GM18951 (cell line): ENCODE measurements at regions not wholly inside any gene's neighbourhood (a gene's known extent, or its start where the extent isn't known, plus 50 kb on each side); places are given as distances from the start of the nearest gene placed in this dataset.

Experiments used
- POLR2A ChIP-seq: IDR thresholded peaks from 4 replicates; pipeline ENCODE4 v1.6.1; 2011; ENCODE audit warnings: mild to moderate bottlenecking; ENCODE audit not compliant: insufficient read length, insufficient read depth; ENCODE audit errors: extremely low read depth
- in situ Hi-C: fragments of 300-500 bp; cut with MboI; formaldehyde crosslinking; loops from one replicate; pipeline ENCODE4 v1.12.0; 2022; ENCODE audit warnings: low sequenced_read_pairs, mixed read lengths, inconsistent platforms; ENCODE audit not compliant: unreplicated experiment

DNA sequence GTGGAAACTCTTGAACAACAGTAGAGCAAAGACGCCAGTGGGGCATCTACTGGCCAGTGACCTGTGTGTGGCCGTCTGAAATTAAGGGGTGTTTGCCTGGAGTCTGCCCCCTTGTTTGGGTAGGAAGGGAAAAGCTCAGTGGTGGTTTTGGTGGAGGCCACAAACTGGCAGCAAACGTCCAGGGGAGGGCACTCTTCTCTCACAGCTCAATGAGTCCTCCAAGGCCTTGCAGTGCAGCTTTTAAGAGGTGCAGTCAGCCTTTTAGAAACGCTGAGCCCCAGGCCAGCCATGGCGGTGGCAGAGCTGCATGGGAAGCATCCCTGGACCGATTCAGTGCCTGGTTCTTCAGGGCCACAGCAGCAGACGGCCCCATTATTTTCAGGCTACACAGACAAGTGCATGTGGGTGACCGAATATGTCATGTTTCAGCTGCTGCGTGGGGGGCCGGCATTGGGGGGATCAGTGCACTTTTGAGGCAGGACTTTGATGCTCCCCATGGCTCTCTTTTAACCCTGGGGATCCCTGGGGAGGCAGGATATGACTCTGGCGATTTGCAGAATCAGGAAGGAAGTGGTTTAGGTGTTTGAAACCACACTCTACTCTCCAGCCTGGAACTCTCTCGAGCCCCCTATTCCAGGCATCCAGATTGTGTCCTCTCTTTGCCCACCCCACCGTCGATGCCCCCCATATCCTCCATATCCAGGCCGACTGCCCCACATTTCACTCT is 414.0 kb downstream of the PRDM2 start:
- TF ChIP-seq POLR2A, result no peak

DNA sequence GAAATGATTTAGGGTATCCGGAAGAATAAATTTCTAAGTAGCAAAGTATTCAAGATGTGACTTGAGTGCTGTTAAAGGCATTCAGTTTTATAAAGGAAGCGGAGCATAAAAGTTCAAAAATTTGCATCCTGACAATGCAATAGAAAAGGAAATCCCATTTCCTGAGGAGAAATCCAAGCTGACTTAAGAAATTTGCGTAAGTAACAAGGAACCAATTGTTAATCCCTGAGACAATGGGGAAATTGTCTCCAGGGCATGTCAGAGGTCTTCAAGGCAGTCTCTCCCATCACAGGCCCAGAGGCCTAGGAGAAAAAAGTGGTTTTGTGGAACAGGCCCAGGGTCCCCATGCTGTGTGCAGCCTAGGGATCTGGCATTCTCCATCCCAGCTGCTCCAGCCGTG is 416.0 kb downstream of the PRDM2 start:
- in situ Hi-C loops, result no loop called here
- TF ChIP-seq POLR2A, result no peak

More for the DNA sequence above, 414.0 kb downstream of the PRDM2 start:
- in situ Hi-C loops, result no loop called here

DNA sequence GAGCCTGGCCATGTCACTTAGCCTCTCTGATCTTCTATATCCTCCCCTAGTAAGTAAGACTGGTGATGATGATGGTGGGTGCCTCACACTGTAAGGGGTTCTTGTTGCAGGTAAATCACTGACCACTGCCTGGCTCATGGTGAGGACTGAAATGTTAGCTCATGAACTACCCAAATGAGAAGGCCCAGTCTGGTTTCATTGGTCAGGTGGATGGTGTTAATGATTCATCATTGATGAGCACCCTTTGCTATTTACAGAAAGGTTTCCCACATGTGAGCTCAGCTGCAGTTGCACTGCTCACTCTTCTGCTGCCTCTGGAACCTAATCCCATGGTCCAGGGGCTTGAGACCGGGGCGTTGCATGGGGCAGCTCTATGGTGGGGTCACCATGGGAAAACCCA is 417.7 kb downstream of the PRDM2 start:
- no peak for TF ChIP-seq POLR2A
- in situ Hi-C loops, result no loop called here

DNA sequence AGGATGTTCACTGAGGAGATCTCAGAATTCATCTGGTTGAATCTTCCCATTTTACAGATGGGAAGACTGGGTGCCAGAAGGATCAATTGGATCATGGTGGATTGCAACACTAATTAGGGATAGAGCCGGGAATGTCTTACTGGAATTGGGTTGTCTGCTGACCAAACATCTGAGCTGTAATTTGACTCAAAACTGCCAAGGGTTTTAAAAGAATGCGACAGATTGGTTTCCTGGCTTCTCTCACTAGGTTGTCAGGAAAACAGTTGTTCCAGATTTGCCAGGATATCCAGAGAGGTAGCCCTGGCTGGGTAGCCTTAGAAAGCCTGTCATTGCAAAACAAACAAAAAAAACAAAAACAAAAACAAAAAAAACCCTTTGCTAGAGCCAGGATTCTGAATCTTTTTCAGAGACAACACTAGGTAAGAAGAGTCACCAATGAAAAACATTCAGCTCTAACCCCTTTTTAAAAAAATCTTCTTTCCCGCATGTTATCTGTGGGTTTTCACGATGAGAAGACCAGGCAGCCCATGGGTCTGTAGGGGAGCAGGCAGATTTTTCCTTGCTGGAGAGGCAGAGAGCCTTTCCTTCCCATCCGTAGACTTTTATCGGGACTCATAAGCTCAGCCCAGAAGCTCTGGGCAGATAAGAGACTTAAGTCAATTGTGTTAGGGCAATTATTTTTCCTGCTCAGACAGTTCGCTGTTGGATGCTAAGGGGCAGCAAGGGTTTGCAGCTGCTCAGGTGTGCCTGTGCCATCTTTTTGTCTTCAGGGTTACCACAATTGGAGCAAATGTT is 418.9 kb downstream of the PRDM2 start:
- in situ Hi-C loops, result no loop called here
- TF ChIP-seq POLR2A, result no peak

DNA sequence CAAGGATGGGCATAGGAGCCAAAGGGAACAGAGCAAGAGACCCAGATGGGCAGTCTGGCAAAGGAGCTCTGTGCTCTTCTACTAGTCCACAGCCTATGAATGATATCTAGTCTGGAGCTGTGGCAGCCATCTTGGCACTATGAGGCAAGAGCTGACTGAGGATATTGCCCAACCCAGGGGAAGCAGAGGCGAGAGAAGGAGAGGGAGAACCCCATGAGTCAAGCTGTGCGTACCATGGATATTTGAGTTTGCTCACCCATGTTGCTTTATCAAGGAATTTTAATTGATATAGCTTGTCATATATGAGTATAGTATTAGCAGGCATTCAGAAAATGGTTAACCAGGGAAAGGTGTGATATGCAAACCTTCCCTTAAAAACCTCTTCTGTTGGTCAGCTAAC is 420.9 kb downstream of the PRDM2 start:
- TF ChIP-seq POLR2A, result no peak
- in situ Hi-C loops, result no loop called here

DNA sequence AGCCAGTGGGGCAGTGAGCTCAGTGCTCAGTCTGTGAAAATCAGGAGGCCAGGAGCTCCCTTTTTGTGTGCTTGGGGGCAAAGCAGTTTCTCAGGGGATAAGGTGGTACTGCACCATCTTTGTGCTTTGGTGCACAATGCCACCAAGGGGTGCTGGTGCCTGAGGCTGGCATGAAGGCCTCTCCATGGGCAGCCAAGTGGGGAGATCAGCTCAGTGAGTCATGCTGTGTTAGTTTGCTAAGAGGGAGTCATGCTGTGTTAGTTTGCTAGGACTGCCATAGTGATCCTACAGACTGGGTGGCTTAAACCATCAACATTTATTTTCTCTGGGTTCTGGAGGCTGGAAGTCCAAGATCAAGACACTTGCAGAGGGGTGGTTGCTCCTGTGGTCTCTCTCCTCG is 428.1 kb downstream of the PRDM2 start:
- in situ Hi-C loops, result no loop called here
- TF ChIP-seq POLR2A, result no peak

DNA sequence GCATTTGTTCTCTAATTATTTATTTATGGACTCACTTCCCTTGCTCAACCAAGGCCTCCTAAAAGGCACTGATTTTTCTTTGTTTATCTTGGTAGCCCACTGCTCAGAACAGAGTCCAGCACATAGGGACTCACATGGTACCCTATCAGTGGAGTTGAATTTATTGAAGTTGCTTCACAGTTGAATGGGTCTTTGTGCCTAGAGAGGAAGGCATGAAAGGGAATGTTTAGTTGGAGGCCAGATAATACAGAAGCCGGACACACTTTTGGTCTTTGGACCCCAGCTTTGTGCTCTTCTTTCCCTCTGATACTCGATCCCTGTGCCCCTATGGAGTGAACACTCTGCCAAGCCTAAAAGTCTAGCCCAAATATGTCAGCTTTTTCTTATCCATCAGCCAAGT is 429.0 kb downstream of the PRDM2 start:
- in situ Hi-C loops, result no loop called here
- TF ChIP-seq POLR2A, result no peak

DNA sequence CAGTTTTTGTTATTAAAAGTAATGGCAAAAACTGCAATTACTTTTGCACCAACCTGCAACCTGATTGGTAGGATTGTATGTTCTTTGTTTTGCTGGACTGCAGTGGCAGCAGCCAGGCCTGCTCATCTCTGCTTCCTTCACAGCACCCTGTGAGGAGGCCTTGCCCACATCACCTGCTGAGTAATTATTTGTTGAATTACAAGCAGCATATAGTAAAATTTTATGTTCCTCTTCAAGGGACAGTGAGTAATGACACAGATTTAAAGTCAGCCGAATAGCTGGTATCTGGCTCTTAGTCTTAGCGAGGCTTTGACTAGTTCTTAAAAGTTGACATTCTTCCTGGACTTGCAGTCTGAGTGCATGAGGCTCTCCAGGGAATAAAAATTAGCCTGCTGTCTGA is 435.1 kb downstream of the PRDM2 start:
- no peak for TF ChIP-seq POLR2A
- in situ Hi-C loops, result no loop called here

DNA sequence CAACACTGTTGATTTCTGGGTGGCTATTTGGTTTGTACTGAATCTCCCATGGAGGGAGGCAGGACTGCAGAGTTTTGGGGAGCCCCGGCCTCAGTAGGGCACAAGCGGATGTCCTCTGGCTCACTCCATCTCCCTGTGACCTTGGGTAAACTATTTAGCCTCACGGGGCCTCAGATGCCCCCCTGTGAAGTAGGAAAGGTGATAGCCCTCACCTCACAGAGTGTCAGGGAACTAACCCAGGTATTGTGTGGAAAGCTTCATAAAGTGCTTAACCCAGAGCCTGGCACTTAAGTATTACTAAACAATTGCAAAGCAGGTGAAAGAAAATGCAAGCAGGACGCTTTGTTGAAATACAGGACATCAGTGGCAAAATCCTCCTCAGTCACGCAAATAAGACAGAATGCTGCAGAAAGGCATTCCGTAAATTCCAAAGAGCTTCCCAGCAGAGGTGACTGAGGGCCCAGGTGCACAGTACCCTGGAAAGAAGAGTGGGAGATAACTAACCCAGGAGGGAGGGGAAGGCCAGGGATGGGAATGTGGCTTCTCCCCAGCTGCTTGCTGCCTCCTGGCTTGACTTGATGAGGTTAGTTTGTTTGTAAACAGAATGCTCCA is 436.3 kb downstream of the PRDM2 start:
- in situ Hi-C loops, result no loop called here
- TF ChIP-seq POLR2A, result no peak

DNA sequence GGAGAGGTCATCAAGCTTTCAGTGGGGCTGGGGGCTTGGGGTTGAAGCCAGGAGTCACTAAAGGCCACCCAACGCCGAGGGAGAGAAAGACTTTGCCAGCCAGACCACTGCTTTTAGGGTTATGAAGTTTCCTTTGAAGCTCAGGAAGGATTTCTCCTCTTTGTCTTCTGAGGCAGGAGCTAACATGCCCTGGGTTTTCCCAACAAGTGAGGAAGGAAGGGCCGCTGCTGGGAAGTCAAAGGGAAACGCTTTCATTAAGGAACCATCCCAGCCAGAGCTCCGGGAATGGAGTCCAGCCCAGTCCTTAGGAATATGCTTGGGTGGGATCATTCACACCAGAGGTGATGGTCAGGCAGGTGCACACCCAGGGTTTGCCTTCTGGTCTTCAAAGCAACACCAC is 436.9 kb downstream of the PRDM2 start:
- in situ Hi-C loops, result no loop called here
- TF ChIP-seq POLR2A, result no peak

DNA sequence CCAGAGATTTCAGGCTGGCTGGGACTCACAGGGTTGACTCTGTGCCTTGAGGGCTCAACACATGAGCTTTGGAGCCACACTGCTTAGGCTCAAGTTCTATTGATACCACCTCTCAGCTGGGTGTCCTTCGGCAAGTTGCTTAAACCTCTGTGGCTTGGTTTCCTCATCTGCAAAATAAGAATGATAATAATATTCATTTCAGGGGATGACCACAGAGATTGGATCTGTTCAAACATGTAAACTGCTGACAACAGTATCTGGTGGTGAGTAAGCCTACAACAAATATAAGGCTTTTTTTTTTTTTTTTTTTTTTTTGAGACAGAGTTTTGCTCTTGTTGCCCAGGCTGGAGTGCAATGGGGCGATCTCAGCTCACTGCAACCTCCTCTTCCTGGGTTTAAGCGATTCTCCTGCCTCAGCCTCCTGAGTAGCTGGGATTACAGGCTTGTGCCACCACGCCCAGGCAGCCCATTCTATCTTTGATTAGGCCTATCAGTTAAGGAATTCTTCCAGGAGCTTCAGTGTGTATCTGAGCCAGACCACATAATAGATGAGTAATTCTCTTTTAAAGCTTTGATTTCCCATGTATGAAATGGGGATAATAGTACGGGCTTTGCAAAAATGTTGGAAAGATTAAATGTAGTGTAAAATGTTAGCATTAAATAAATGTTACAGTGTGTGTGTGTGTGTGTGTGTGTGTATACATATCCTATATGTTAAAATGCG is 437.6 kb downstream of the PRDM2 start:
- in situ Hi-C loops, result no loop called here
- TF ChIP-seq POLR2A, result no peak

DNA sequence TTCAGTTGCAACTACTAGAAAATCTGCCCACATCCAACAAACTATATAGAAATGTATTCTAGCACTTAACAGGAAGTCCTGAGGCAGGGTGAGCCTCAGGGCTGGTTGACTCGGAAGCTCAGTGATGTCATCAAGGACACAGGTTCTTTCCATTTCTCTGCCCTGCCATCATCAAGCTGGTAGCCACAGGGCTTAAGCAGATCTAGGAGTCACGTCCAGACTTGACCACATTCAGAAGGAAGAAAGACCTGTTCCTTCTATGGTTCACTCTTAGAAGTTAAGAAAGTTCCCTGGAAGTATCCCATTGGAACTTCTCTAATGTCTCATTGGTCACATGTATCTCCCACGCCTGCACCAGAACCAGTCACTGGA is 438.1 kb downstream of the PRDM2 start:
- TF ChIP-seq POLR2A, result no peak
- in situ Hi-C loops, result no loop called here

DNA sequence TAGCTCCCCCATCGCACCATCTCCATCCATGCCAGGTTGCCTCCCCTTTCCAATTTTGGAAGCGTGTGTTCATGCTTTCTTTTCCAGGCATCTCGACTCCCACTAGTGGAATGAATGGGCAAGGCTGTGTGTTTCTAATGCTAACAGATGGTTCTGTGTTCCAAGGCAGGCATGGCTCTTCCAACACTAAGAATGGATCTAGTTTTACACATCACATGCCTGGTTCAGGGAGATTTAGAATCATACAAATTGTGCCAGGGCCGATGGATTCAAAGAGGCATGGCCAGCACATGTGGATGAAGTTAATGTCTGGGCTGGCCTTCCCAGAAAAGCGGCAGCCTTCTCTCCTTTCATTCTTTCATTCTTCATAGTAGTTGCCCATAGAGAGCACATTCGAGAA is 438.7 kb downstream of the PRDM2 start:
- in situ Hi-C loops, result no loop called here
- TF ChIP-seq POLR2A, result no peak
